Body of pancreas (tissue), 4 donors: ENCODE measurements at regions not wholly inside any gene's neighbourhood (a gene's known extent, or its start where the extent isn't known, plus 50 kb on each side); places are given as distances from the start of the nearest gene placed in this dataset.

Experiments used
- POLR2A ChIP-seq, 3 donors: fragments of 450-650 bp; IDR thresholded peaks; one replicate each; pipeline ENCODE4 v1.6.1; 2016; ENCODE audit warnings: antibody characterized with exemption in 3 of 3, mild to moderate bottlenecking in 2 of 3
- TF ChIP-seq, protein P1 (sequence below), 7 experiments: fragments of 450-650 bp in 4 of 7; fragments of 200-600 bp in 3 of 7; sonication (generic) in 3 of 7; IDR thresholded peaks; one replicate each; pipeline ENCODE4 v1.5.1; 2016 to 2019; ENCODE audit warnings: antibody characterized with exemption in 7 of 7

GRCh38 chr14:100389497-100390104 is 66.5 kb downstream of the SLC25A47 start:
- TF ChIP-seq, protein P1, sequence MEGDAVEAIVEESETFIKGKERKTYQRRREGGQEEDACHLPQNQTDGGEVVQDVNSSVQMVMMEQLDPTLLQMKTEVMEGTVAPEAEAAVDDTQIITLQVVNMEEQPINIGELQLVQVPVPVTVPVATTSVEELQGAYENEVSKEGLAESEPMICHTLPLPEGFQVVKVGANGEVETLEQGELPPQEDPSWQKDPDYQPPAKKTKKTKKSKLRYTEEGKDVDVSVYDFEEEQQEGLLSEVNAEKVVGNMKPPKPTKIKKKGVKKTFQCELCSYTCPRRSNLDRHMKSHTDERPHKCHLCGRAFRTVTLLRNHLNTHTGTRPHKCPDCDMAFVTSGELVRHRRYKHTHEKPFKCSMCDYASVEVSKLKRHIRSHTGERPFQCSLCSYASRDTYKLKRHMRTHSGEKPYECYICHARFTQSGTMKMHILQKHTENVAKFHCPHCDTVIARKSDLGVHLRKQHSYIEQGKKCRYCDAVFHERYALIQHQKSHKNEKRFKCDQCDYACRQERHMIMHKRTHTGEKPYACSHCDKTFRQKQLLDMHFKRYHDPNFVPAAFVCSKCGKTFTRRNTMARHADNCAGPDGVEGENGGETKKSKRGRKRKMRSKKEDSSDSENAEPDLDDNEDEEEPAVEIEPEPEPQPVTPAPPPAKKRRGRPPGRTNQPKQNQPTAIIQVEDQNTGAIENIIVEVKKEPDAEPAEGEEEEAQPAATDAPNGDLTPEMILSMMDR (IDR thresholded peaks at IDR 0.05): no peak
- TF ChIP-seq POLR2A (IDR thresholded peaks at IDR 0.05): no peak
